ENCODE measurements at regions not wholly inside any gene's neighbourhood (a gene's known extent, or its start where the extent isn't known, plus 50 kb on each side); places are given as distances from the start of the nearest gene placed in this dataset.

GRCh38 chr18:6648581-6648980 lies 80.9 kb upstream of the ARHGAP28 start:
- TF ChIP-seq CTCF (conservative IDR thresholded peaks at IDR 0.05) (no peak), ZFX (IDR thresholded peaks at IDR 0.05) (no peak)
